Hepatocyte (in vitro differentiated cells): ENCODE measurements at regions not wholly inside any gene's neighbourhood (a gene's known extent, or its start where the extent isn't known, plus 50 kb on each side); places are given as distances from the start of the nearest gene placed in this dataset.

Source experiments
- CTCF ChIP-seq: fragments of 200-600 bp; sonication (generic); IDR thresholded peaks from 2 replicates; pipeline ENCODE4 v1.5.1; 2016; ENCODE audit warnings: antibody characterized with exemption, mild to moderate bottlenecking; ENCODE audit not compliant: poor library complexity
- EZH2 ChIP-seq: fragments of 200-600 bp; sonication (generic); IDR thresholded peaks from 2 replicates; pipeline ENCODE4 v1.6.1; 2016; ENCODE audit warnings: antibody characterized with exemption, mild to moderate bottlenecking, borderline replicate concordance
- EZH2phosphoT487 ChIP-seq: fragments of 200-600 bp; sonication (generic); IDR thresholded peaks from one replicate; pipeline ENCODE4 v1.6.1; 2018; ENCODE audit warnings: antibody characterized with exemption, mild to moderate bottlenecking, low read depth, moderate library complexity; ENCODE audit not compliant: unreplicated experiment, severe bottlenecking

- no peak for TF ChIP-seq CTCF
- TF ChIP-seq EZH2, result no peak
- TF ChIP-seq EZH2phosphoT487, result no peak
Measured at GRCh38 chr12:16884819-16885218, 278.9 kb upstream of the LMO3 start.
